T-helper 2 cell (primary cell): ENCODE measurements at regions not wholly inside any gene's neighbourhood (a gene's known extent, or its start where the extent isn't known, plus 50 kb on each side); places are given as distances from the start of the nearest gene placed in this dataset.
A peak's percentile ranks its signal among the peaks of the same experiment; 100 is the strongest.

ENCODE experiments used
- DNase-seq, 5 experiments: peaks; one replicate each; pipeline versions ENCODE4 v3.0.0 to v3.0.0-alpha.2; 2012 to 2022

DNA sequence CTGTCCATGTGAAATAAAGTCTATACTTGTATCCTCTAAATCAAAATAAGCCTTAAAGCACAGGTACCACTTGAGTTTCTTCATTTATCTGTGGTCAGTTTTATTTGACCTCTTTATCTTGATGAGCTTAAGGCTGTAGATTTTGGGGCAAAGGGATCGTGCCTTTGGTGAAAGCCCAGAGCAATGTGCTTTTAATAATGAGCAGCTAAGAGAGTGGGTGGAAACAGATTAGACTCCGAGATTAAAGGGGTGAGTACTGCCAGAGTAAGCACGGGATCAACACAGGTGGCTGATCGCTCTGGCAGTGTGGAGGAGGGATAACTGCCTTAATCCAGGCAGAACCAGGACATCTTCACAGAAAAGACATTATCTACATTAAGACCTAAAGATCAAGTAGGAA lies 280.4 kb downstream of the TDRD15 start:
- no peak for DNase-seq

DNA sequence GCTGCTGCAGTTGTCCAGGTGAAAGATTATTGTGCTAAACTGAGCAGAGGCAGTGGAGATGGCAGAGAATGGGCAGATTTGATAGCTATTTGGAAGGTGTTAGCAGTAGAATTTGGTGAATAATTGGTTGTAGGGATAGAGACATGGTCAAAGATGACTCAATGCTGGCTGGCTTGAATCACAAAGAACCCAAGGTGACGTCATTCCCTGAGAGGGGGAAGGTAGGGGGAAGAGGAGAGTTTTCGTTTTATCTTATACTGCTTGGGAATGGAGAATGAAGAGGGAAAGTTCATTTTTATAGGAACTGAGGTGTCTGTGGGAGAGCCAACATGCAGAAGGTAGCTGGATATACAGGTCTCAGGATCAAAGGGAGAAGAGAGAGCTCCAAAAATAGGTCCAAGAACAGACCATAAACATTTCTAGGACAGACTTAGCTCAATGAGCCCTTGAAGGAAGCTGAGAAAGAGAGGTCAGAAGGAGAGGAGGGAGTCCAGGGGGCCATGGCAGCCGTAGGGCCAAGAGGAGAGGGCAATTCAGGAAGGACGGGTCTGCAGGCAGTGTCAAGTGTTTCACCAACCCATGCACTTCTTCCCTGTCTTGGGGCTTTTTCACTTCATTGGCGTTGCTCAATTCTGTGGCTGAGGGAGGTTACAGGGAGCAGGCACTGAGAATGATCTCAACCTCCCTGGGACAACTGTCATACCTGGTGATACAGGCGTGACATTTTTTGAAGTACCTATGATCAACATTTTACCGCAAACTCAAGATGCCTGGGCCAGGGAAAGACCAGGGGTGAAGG lies 281.3 kb downstream of the TDRD15 start:
- no peak for DNase-seq

DNA sequence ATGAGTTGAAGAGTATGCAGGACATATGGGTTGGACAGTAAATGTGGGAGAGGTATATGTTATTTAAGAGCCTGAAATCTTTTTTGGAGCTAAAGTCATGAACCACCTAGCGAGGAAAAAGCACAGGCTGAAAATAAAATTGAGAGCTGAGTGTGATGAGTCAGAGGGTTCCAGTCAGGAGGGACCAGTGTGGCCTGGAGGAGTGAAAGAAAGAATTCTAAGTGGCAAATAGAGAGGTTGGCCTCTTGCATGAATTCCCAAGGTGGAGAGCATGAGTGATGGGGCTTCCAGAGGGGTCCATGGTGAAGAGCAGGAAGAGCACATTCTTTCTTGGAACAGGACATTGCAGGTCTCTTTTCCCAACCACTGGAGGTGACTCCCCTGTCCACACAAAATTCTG lies 282.6 kb downstream of the TDRD15 start:
- no peak for DNase-seq

DNA sequence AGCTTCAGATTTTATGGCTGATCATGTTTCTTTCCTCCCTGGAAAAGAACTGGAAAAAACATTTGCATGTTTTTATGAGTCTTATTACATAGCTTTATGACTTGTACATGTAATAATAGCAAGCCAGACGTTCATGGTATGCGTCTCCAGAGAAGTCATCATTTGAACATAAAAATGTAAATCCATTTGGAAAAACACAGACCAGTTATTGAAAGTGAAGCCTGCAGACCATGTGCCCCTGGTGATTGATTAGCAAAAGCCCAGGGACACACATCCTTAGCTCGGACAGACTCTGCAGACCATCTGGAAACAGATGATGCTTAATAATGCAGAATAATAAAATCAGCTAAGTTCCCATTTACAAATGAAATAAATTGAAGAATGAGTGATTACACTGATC lies 283.1 kb downstream of the TDRD15 start:
- DNase-seq: no peak

DNA sequence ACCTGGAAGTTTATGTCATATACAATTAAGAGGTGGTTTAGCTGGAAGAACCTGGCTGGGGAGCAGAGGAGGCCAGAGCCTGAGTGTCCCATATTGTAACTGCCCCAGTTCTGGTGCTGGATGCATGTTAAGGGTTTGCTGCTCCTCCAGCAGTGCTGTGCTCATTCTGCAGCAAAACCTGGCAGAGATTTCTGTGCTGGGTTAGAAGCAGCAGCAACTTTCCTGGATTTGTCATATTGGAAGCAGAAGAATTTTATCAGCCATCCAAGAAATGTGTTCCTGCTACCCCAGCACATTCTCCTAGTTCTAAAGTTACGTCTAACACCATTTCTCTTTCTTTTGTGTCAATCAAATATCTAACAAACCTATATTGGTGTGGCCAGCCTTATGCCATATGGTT lies 284.1 kb downstream of the TDRD15 start:
- DNase-seq: no peak

DNA sequence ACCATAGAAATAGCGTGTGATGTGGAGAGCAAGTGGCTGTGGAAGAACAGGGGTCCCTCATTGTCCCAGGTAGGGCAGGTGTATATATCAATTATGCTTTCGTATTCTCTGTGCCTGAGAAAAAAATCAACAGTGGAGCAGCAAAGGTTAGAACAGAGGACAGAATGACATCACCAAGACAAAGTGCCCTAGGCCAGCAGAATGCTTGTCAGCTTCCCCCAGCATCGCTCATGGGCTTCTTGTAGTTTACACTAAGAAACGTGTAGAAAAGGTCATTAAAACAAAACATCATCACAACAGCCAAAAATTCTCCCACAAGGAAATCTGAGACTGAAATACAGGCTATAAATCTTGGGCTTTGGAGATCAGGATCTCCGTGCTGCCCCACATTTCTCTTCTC lies 288.0 kb downstream of the TDRD15 start:
- no peak for DNase-seq

DNA sequence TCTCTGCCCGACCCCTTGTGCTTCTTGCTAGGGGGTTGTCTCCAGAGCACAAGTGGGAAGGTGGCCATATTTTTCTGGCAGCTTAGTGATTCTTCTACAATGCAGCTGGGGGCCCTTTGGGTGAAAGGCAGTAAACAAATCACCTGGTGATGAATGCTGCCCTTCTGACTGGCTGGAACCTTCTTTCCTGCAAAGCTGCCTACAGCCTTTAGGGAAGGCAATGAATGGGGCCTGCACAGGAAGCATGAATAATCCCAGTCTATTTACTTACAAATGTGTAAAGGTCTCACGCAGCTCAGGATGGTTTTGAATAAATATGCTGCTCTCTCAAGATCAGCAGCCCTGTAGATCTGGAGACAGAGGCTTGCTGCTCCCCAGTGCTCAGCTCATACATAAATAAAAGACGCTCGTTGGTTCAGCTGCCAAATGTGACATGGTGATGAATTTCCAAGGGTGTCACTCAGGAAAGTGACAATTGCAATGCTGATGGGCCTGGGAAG lies 289.2 kb downstream of the TDRD15 start:
- DNase-seq: no peak

DNA sequence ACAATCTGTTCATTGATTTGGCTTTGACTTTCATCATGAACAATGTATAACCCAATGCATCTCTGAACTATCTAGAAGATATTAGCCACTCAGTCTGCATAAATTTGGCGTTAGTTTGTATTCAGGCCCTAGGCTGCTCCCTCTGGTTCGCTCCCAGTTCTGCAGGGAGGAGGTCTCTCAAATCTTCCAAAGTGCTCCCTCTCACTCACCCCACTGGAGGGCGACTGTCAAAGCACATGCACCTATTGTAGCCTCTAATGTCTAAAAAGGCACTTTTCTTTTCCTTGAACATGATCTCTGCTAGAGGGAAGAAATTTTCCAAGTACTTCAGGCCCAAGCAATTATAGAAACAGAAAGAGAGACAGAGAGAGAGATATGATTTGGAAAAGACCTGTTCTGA lies 291.5 kb downstream of the TDRD15 start:
- DNase-seq: no peak

DNA sequence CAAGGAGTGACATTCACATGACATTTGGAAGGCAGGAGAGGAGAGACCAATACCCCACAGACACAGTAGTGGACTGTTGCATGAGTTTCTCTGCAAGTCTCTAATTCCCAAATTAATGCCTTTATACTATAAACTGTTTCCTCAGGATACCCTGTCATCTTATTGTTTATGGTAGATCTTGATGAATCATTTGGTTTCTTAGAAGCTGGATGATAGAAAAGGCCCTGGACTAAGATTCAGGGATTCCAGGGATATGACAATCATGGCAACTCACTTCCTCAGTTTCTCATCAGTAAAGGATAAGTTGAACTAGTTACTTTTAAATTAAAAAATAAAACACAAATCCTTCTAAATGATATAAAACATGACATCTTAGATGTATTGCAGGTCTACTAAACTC lies 292.5 kb downstream of the TDRD15 start:
- DNase-seq: no peak

DNA sequence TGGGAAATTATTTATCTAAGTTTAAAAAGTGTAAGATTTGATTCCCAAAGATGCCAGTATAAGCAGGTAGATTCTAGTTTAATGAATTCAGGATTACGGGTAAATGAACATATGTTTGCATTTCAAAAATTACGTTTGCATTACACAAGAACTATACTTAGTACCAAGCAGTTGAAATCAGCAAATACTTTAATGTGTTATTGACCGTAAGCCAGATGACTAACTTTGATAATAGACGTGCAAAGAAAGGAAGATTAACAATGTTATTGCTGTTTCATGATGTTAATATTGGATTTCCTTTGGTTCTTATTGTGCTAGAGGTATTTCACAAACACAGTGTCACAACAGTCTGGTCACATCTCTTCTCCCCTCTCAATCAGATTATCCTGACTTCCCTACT lies 294.7 kb downstream of the TDRD15 start:
- no peak for DNase-seq

DNA sequence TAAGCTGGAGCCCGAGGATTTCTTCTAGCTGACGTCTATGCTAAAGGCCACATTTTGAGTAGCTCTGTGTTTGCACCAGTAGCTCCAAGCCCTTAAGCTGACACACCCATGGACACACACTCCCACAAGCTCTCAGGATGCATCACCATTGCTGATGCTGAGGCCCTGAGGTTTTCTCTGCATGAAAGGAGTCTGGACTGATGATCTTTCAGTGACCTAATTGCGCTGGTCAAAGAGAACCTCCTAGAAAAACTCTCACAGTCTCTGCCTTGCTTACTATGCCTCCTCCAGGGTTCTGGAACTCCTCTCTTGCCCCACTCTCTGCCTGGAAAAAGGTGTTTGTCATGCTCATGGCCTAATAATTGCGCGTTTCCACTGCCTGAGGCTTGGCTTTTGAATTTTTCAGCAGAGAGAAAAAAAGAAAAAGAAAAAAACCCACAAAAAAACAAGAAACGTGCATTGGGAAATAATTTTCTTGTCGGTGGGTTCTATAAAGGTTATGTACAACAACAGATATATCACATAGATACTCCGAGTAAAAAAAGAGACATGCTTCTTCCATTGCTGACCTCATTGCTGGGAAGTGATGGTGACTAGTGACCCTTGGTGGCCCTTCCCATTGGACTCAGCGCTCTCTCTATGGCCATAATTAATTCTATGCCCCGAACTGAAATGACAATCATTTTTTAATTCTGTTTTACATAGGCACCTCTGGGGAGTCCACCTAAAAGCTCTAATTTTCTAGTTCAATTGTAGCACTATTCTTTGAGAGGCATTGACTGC lies 297.0 kb downstream of the TDRD15 start:
- no peak for DNase-seq

DNA sequence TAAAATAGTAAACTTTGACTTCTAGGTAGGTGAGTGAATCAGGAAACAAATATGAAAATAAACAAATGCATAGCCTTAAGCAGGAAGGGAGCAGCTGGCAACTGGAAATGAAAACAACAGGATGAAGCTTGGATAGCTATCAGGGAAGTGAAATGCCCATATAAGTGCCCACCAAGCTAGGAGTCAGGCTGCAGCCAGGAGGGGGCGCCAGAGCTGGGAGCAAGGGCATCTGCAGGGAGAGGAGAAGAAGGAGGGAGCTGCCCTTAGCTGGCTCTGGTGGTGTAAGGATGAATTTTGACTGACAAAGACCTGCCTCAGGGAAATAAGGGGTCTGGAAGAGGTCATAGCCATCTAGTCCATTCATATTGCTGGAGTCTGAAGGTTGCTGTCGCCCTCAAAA lies 298.3 kb downstream of the TDRD15 start:
- DNase-seq: peak in 1 of 5 experiments; percentile 27

DNA sequence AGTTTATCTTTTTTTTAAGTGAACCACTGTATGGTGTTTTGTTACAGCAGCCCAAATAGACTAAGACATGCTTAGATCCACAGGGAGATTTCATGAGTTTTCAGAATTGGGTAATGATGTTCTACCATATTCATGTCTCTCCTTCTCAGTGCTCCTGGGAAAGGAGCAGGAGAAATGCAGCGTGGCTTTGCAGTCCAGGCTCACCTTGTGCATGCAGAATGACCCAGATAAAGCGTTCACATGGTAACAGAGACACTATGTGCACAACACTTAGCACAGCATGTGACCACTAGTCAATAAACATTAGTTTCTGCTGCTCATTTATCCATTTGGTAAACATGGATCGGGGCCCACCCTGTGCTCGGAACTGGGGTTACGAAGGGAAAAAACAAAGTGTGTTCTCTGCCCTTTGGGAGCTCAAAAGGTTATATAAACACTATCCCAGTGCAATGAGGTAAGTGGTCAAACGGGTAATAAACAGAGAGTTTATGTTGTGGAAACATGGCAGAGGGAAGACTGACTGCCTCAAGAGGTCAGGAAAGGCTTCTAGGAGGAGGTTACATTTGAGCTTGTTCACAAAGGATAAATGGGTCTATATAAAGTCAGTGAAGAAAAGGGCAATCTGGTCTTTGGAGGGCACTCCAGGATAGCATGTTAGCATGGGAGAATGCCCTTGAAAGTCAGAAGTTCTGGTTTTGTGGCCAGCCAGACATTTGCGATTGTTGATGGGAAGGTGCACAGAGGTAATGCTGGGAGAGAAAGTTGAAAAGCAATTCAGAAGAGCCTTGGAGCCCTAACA lies 299.2 kb downstream of the TDRD15 start:
- DNase-seq: no peak

DNA sequence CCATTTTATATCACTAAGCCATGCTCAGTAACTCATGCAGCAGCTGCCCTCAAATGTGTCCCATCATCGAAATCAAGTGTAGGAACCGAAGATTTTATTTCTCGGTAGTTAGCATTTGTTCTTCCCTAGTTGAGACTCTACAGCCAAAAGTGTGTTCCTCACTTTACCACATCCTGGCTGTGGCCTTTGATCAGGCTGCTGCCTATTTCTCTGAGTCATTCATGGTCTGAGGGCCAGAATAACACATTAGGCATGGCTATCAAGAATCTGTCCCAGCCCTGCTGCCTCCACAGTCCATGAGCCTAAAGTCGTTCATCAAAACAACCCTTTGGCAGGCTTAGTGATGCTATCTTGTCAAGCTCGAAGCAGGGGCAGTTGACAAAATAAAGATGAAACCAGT lies 300.1 kb downstream of the TDRD15 start:
- DNase-seq: no peak

DNA sequence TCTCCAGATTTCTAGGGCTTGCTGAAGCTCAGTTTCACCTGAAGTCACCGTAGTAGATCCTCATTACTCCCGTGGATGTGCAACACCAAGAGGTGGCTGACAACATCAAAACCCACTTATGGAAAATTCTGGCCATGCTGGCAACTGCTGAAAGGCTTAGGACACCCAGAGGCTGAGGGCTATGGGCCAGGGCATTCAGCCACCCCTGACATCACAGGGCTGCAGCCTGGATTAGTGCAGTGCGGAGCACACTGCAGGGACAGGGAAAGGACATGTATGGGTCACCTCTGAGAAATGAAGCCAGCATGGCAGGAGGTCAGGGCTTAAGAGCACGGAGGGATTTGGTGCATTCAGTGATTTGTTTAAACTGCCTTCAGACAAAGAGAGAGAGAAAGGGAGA lies 300.6 kb downstream of the TDRD15 start:
- DNase-seq: no peak

DNA sequence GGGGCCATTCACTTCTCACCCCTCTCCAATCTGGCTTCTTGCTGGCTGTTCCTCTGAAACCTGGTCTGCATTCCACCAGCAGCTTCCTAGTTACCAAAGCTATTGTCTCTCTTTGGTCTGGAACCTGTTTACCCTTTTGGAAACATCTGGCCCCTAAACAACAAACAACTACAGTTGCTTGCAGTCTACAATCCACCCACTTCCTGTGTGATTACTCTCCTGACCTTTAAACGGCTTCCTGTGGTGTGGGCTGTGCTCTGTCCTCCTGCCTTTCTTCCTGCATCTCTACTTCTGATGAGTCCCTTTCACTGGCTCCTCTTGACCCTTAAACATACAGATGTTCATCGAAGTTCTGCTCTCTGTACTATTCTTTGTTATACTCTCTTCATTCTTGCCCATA lies 303.8 kb downstream of the TDRD15 start:
- peak in 1 of 5 experiments; percentile 18 for DNase-seq

DNA sequence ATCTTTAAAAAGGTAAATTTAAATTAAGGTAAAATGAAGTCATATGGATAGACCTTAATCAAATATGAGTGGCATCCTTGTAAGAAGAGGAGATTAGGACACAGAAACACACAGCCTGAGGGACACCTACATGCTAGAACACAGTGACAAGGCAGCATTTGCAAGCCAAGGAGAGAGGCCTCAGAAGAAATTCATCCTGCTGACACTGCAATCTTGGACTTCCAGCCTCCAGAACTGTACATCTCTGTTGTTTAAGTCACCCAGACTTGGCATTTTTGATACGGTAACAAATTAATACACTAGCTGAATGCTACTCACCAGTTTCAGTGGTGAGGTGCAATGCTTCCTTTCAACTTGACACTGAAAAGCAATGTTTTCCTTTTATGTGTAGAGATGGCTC lies 305.0 kb downstream of the TDRD15 start:
- DNase-seq: no peak

DNA sequence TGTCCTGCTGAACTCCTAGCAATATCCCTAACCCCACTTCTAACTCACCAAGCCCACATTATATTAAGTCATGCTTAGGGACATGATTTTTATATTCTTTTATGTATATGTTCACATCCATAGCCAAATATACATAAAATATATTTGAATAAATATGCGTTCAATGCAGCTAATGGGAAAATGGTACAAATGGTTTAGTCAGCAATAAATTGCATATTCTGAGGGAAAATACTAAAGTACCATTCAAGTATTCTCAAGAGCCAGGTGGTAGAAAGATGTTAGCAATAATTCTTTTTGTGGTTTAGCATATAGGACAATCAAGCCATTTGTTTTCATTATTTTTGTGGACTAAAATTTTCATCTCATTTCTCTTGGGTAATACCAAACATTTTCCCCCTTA lies 306.0 kb downstream of the TDRD15 start:
- no peak for DNase-seq

DNA sequence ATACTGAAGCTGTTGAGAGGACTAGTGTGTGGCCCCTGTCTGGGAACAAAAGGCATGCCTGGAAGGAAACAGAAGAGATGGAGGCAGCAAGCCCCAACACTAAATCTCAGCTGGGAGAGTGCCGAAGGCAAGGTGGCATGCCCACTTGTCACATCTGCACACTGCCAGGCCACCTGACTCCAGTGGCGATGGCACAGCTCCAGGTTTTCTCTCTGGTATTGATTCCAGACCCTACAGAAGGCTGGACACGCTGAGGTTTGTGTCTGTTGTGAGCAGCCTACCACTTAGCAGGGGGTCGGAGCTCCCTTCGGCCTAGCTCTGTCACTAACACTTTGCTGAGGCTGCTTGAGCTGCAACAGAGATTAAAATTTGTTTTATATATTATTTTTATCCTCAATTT lies 307.3 kb downstream of the TDRD15 start:
- DNase-seq: no peak

DNA sequence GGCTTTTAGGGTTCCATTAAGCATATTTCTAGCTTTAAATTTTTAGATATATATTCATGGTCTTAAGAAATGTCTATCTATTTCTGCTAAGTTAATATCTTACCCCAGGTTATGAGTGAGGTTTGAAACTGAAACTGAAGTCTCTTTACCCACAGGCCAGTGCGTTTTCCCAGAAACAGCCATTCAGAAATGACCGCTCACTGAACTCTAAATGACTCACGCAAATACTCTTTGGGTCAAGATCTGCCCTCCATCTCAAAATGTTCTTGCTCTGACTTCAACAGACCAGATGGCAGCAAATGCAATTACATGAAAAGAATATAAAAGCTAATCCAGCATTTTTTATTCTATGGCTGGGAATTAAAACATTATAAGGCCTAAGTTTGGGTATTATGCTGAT lies 315.2 kb downstream of the TDRD15 start:
- no peak for DNase-seq

DNA sequence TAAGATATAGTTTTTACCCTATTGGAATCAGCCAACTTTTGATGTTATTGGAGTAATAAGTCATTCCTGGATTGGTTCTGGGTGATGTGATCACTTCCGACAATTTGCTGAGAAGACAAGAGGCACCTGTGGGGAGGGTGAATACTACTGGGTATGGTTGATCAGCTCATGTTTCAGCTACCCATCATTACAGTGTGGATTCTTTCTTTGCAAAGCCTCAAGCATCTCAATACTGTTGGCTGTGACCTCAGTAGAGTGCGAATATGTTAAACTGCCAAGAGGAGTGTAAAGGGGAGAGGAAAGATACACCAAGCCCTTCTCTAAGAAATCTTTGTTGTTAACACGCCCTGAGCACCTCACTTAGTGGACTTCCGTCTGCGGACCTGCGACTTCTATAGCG lies 317.7 kb downstream of the TDRD15 start:
- DNase-seq: no peak

DNA sequence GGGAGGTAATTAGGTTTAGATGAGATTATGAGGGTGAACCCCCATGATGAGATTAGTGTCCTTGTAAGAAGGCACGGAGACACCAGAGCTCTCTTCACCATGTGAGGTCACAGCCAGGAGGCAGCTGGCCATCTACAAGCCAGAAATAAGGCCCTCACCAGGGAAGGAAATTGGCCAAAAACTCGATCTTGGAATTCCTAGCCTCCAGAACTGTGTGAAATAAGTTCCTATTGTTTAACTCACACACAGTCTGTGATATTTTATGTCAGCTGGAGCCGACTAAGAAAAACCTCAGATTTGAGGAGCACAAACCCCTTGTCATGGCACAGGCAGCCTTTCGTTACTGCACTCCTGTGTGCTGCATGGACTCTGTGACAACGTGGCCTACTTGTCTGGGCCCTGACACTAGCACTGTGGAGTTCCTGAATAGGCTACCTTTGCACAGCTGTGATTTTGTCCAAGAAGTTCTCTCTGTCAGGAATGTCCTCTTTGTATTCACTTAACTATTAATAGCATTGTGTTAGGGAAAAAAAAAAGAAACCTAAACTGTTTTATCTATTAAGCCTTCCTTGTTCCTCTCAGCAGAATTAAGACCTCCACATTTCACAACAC lies 319.8 kb downstream of the TDRD15 start:
- no peak for DNase-seq

DNA sequence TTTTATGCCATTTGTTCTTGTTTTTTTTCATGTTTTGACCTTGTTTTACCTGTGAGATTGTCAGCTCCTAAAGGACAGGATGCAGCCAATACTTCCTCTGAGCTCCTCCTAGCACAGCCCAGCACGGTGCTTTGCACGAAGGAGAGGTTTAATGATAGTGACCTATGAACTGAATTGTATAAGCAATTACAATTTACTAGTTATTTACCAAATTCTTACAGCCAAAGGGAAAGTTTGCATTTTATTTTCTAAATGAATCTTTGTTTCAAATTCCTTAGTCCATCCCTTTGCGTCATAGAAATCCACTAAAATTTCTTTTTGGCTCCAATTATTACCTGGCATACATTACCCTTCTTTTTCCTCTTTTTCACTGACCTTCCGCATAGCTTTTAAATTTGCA lies 326.1 kb downstream of the TDRD15 start:
- DNase-seq: no peak
